T-helper 17 cell (primary cell): ENCODE measurements at regions not wholly inside any gene's neighbourhood (a gene's known extent, or its start where the extent isn't known, plus 50 kb on each side); places are given as distances from the start of the nearest gene placed in this dataset.

ENCODE experiments used
- ATAC-seq: fragments of 150-1000 bp; cut with Tn5 transposase; 2 replicates; pipeline ENCODE4 v1.10.0; 2021; ENCODE audit warnings: mild to moderate bottlenecking, moderate library complexity
- DNase-seq, 3 donors: peaks; one replicate each; pipeline versions ENCODE4 v3.0.0 to v3.0.0-alpha.2; 2020 to 2021
- H3K9me3 ChIP-seq: one replicate; pipeline ENCODE4 v1.7.0; 2013; ENCODE audit warnings: low read length, mild to moderate bottlenecking; ENCODE audit not compliant: control insufficient read depth, poor library complexity, severe bottlenecking
- H3K27ac Mint-ChIP-seq: one replicate; pipeline ENCODE4 v1.8.0; 2022; ENCODE audit warnings: mild to moderate bottlenecking, moderate library complexity, mixed read lengths
- H3K27me3 Mint-ChIP-seq: one replicate; pipeline ENCODE4 v1.8.0; 2022; ENCODE audit warnings: mixed read lengths
- H3K36me3 Mint-ChIP-seq: one replicate; pipeline ENCODE4 v1.8.0; 2022; ENCODE audit warnings: low read depth, mixed read lengths
- H3K4me1 Mint-ChIP-seq: one replicate; pipeline ENCODE4 v1.8.0; 2022; ENCODE audit warnings: mild to moderate bottlenecking, mixed read lengths
- H3K4me3 Mint-ChIP-seq: one replicate; pipeline ENCODE4 v1.8.0; 2022; ENCODE audit warnings: mild to moderate bottlenecking, moderate library complexity, mixed read lengths

GRCh38 chr16:86202760-86203426 is 303.9 kb downstream of the IRF8 start:
- no peaks in the 10 kb centered on the region for H3K36me3 Mint-ChIP-seq
- H3K27me3 Mint-ChIP-seq = peaks cover 50% of the 10 kb centered on the region
- H3K9me3 ChIP-seq = no peaks in the 10 kb centered on the region
- peaks cover 2% of the 10 kb centered on the region for H3K4me1 Mint-ChIP-seq
- no peak overlapping the region for H3K27ac Mint-ChIP-seq
- no peak for ATAC-seq
- no peak for DNase-seq
- H3K4me3 Mint-ChIP-seq = no peak overlapping the region

- H3K4me3 Mint-ChIP-seq = no peak overlapping the region
- peaks cover 2% of the 10 kb centered on the region for H3K4me1 Mint-ChIP-seq
- ATAC-seq = no peak
- H3K27me3 Mint-ChIP-seq = peaks cover 43% of the 10 kb centered on the region
- H3K36me3 Mint-ChIP-seq = no peaks in the 10 kb centered on the region
- H3K27ac Mint-ChIP-seq = no peak overlapping the region
- DNase-seq = no peak
- H3K9me3 ChIP-seq = no peaks in the 10 kb centered on the region
These were observed 304.8 kb downstream of the IRF8 start for GRCh38 chr16:86203557-86204275.

GRCh38 chr16:86205521-86206245 is 304.6 kb upstream of the FOXF1 start:
- no peak overlapping the region for H3K4me3 Mint-ChIP-seq
- no peak overlapping the region for H3K27ac Mint-ChIP-seq
- H3K4me1 Mint-ChIP-seq = peaks cover 2% of the 10 kb centered on the region
- no peaks in the 10 kb centered on the region for H3K9me3 ChIP-seq
- ATAC-seq = no peak
- DNase-seq = no peak
- H3K27me3 Mint-ChIP-seq = peaks cover 24% of the 10 kb centered on the region
- H3K36me3 Mint-ChIP-seq = peaks cover 2% of the 10 kb centered on the region

GRCh38 chr16:86207350-86207749 is 303.0 kb upstream of the FOXF1 start:
- H3K9me3 ChIP-seq = no peaks in the 10 kb centered on the region
- Mint-ChIP-seq H3K27ac (no peak overlapping the region), H3K4me1 (no peaks in the 10 kb centered on the region), H3K4me3 (no peak overlapping the region), H3K27me3 (peaks cover 11% of the 10 kb centered on the region), H3K36me3 (peaks cover 2% of the 10 kb centered on the region)
- DNase-seq (no peak), ATAC-seq (no peak)

- Mint-ChIP-seq H3K4me1 (no peaks in the 10 kb centered on the region), H3K36me3 (peaks cover 2% of the 10 kb centered on the region), H3K27ac (no peak overlapping the region), H3K4me3 (no peak overlapping the region), H3K27me3 (no peaks in the 10 kb centered on the region)
- no peak for ATAC-seq
- H3K9me3 ChIP-seq = no peaks in the 10 kb centered on the region
- no peak for DNase-seq
These were observed 301.1 kb upstream of the FOXF1 start for GRCh38 chr16:86209202-86209601.

GRCh38 chr16:86210403-86211193 is 299.7 kb upstream of the FOXF1 start:
- Mint-ChIP-seq H3K4me1 (no peaks in the 10 kb centered on the region), H3K27me3 (peaks cover under 1% of the 10 kb centered on the region), H3K36me3 (peaks cover 2% of the 10 kb centered on the region), H3K4me3 (no peak overlapping the region), H3K27ac (no peak overlapping the region)
- no peaks in the 10 kb centered on the region for H3K9me3 ChIP-seq
- ATAC-seq = no peak
- no peak for DNase-seq

- Mint-ChIP-seq H3K27me3 (peaks cover 8% of the 10 kb centered on the region), H3K36me3 (peaks cover 2% of the 10 kb centered on the region), H3K27ac (no peak overlapping the region), H3K4me3 (no peak overlapping the region), H3K4me1 (no peaks in the 10 kb centered on the region)
- no peak for ATAC-seq
- no peaks in the 10 kb centered on the region for H3K9me3 ChIP-seq
- no peak for DNase-seq
These were observed 299.1 kb upstream of the FOXF1 start for GRCh38 chr16:86211265-86211664.

GRCh38 chr16:86211800-86212199 is 298.5 kb upstream of the FOXF1 start:
- H3K27ac Mint-ChIP-seq = no peak overlapping the region
- ATAC-seq = no peak
- no peak for DNase-seq
- no peaks in the 10 kb centered on the region for H3K9me3 ChIP-seq
- H3K4me3 Mint-ChIP-seq = no peak overlapping the region
- H3K27me3 Mint-ChIP-seq = peaks cover 12% of the 10 kb centered on the region
- no peaks in the 10 kb centered on the region for H3K4me1 Mint-ChIP-seq
- peaks cover 2% of the 10 kb centered on the region for H3K36me3 Mint-ChIP-seq

GRCh38 chr16:86212706-86213436 is 297.5 kb upstream of the FOXF1 start:
- no peak for DNase-seq
- H3K36me3 Mint-ChIP-seq = peaks cover 2% of the 10 kb centered on the region
- H3K27me3 Mint-ChIP-seq = peaks cover 17% of the 10 kb centered on the region
- H3K4me3 Mint-ChIP-seq = no peak overlapping the region
- H3K27ac Mint-ChIP-seq = no peak overlapping the region
- no peaks in the 10 kb centered on the region for H3K9me3 ChIP-seq
- H3K4me1 Mint-ChIP-seq = no peaks in the 10 kb centered on the region
- peak; percentile 54 for ATAC-seq

- Mint-ChIP-seq H3K36me3 (peaks cover 2% of the 10 kb centered on the region), H3K27me3 (peaks cover 17% of the 10 kb centered on the region), H3K4me1 (peaks cover 2% of the 10 kb centered on the region), H3K27ac (no peak overlapping the region), H3K4me3 (no peak overlapping the region)
- no peak for DNase-seq
- no peak for ATAC-seq
- H3K9me3 ChIP-seq = no peaks in the 10 kb centered on the region
These were observed 296.7 kb upstream of the FOXF1 start for GRCh38 chr16:86213437-86214205.

- DNase-seq (no peak), ATAC-seq (no peak)
- H3K27ac Mint-ChIP-seq = no peak overlapping the region
- peaks cover 2% of the 10 kb centered on the region for H3K36me3 Mint-ChIP-seq
- peaks cover 2% of the 10 kb centered on the region for H3K4me1 Mint-ChIP-seq
- no peak overlapping the region for H3K4me3 Mint-ChIP-seq
- H3K27me3 Mint-ChIP-seq = peaks cover 19% of the 10 kb centered on the region
- H3K9me3 ChIP-seq = no peaks in the 10 kb centered on the region
These were observed 295.7 kb upstream of the FOXF1 start for GRCh38 chr16:86214326-86215232.
